Activated naive CD4-positive, alpha-beta T cell treated with anti-CD3 and anti-CD28 coated beads for 36 hours (primary cell): ENCODE measurements at regions not wholly inside any gene's neighbourhood (a gene's known extent, or its start where the extent isn't known, plus 50 kb on each side); places are given as distances from the start of the nearest gene placed in this dataset.

ENCODE experiments used
- CTCF ChIA-PET: fragments of 350-600 bp; sonication (Branson Sonifier 250); formaldehyde crosslinking; loops from one replicate; lab custom pipeline; 2021; ENCODE audit warnings: antibody characterized with exemption; lab: Charles Lee
- DNase-seq: peaks from one replicate; pipeline ENCODE4 v3.0.0-alpha.2; 2020
- H3K27ac Mint-ChIP-seq: one replicate; pipeline ENCODE4 v1.8.0; 2021; ENCODE audit warnings: mild to moderate bottlenecking, mixed read lengths
- H3K27me3 Mint-ChIP-seq: one replicate; pipeline ENCODE4 v1.8.0; 2021; ENCODE audit warnings: low read depth, mixed read lengths
- H3K36me3 Mint-ChIP-seq: one replicate; pipeline ENCODE4 v1.8.0; 2021; ENCODE audit warnings: low read depth, mixed read lengths
- H3K4me1 Mint-ChIP-seq: one replicate; pipeline ENCODE4 v1.8.0; 2021; ENCODE audit warnings: low read depth, mixed read lengths
- H3K4me3 Mint-ChIP-seq: one replicate; pipeline ENCODE4 v1.8.0; 2021; ENCODE audit warnings: mild to moderate bottlenecking, moderate library complexity, mixed read lengths
- H3K9me3 Mint-ChIP-seq: one replicate; pipeline ENCODE4 v1.8.0; 2021; ENCODE audit warnings: mixed read lengths
- intact Hi-C: fragments of 100-400 bp; cut with micrococcal nuclease; formaldehyde crosslinking; loops from one replicate; pipeline ENCODE4 v1.15.1; 2023

GRCh38 chr5:74546796-74547195 lies 93.7 kb downstream of the ENC1 start:
- H3K27ac Mint-ChIP-seq, result no peak overlapping the region
- H3K9me3 Mint-ChIP-seq, result no peaks in the 10 kb centered on the region
- H3K4me1 Mint-ChIP-seq, result peaks cover 5% of the 10 kb centered on the region
- peaks cover 9% of the 10 kb centered on the region for H3K27me3 Mint-ChIP-seq
- H3K36me3 Mint-ChIP-seq, result no peaks in the 10 kb centered on the region
- CTCF ChIA-PET, result no interaction called here
- intact Hi-C loops, result no loop called here
- H3K4me3 Mint-ChIP-seq, result no peak overlapping the region
- DNase-seq, result no peak

GRCh38 chr5:74544811-74545210 lies 95.7 kb downstream of the ENC1 start:
- no peak for DNase-seq
- H3K27me3 Mint-ChIP-seq, result peaks cover 9% of the 10 kb centered on the region
- CTCF ChIA-PET, result no interaction called here
- no peaks in the 10 kb centered on the region for H3K9me3 Mint-ChIP-seq
- intact Hi-C loops, result no loop called here
- H3K27ac Mint-ChIP-seq, result no peak overlapping the region
- H3K36me3 Mint-ChIP-seq, result no peaks in the 10 kb centered on the region
- no peak overlapping the region for H3K4me3 Mint-ChIP-seq
- H3K4me1 Mint-ChIP-seq, result no peaks in the 10 kb centered on the region

GRCh38 chr5:74543162-74543995 lies 97.1 kb downstream of the ENC1 start:
- Mint-ChIP-seq H3K36me3 (no peaks in the 10 kb centered on the region), H3K4me3 (no peak overlapping the region), H3K27ac (no peak overlapping the region), H3K27me3 (peaks cover 13% of the 10 kb centered on the region), H3K4me1 (no peaks in the 10 kb centered on the region), H3K9me3 (no peaks in the 10 kb centered on the region)
- CTCF ChIA-PET, result no interaction called here
- intact Hi-C loops, result no loop called here
- DNase-seq, result no peak

GRCh38 chr5:74542482-74542881 lies 98.0 kb downstream of the ENC1 start:
- Mint-ChIP-seq H3K4me1 (no peaks in the 10 kb centered on the region), H3K4me3 (no peak overlapping the region), H3K9me3 (no peaks in the 10 kb centered on the region), H3K27ac (no peak overlapping the region), H3K36me3 (no peaks in the 10 kb centered on the region), H3K27me3 (peaks cover 18% of the 10 kb centered on the region)
- DNase-seq, result no peak
- CTCF ChIA-PET, result no interaction called here
- intact Hi-C loops, result no loop called here

GRCh38 chr5:74541381-74541781 lies 99.1 kb downstream of the ENC1 start:
- Mint-ChIP-seq H3K4me1 (no peaks in the 10 kb centered on the region), H3K9me3 (no peaks in the 10 kb centered on the region), H3K27ac (no peak overlapping the region), H3K27me3 (peaks cover 18% of the 10 kb centered on the region), H3K4me3 (no peak overlapping the region), H3K36me3 (no peaks in the 10 kb centered on the region)
- no peak for DNase-seq
- intact Hi-C loops, result no loop called here
- CTCF ChIA-PET, result interaction anchor here (0.9 kb wide), 1 partner anchor 26 kb away, joined by 5 read pairs; no protein-coding TSS in a partner anchor

- Mint-ChIP-seq H3K4me1 (no peaks in the 10 kb centered on the region), H3K27me3 (peaks cover 18% of the 10 kb centered on the region), H3K4me3 (no peak overlapping the region), H3K36me3 (no peaks in the 10 kb centered on the region), H3K9me3 (no peaks in the 10 kb centered on the region), H3K27ac (no peak overlapping the region)
- DNase-seq, result no peak
- intact Hi-C loops, result no loop called here
- CTCF ChIA-PET, result interaction anchor here (0.6 to 0.9 kb wide), 3 partner anchors 8 to 70 kb away, joined by 3 to 5 read pairs (median 3); no protein-coding TSS in a partner anchor
Observed at GRCh38 chr5:74540622-74541021, 99.9 kb downstream of the ENC1 start.

GRCh38 chr5:74539986-74540385 lies 100.5 kb downstream of the ENC1 start:
- Mint-ChIP-seq H3K9me3 (no peaks in the 10 kb centered on the region), H3K4me3 (no peak overlapping the region), H3K4me1 (no peaks in the 10 kb centered on the region), H3K27ac (no peak overlapping the region), H3K27me3 (peaks cover 18% of the 10 kb centered on the region), H3K36me3 (no peaks in the 10 kb centered on the region)
- DNase-seq, result no peak
- intact Hi-C loops, result no loop called here
- CTCF ChIA-PET, result interaction anchor here (0.6 kb wide), 1 partner anchor 70 kb away, joined by 3 read pairs; no protein-coding TSS in a partner anchor

- Mint-ChIP-seq H3K4me3 (no peak overlapping the region), H3K4me1 (no peaks in the 10 kb centered on the region), H3K36me3 (no peaks in the 10 kb centered on the region), H3K27me3 (peaks cover 12% of the 10 kb centered on the region), H3K27ac (no peak overlapping the region), H3K9me3 (peaks cover 11% of the 10 kb centered on the region)
- CTCF ChIA-PET, result no interaction called here
- DNase-seq, result no peak
- intact Hi-C loops, result no loop called here
Observed at GRCh38 chr5:74538206-74538661, 102.3 kb downstream of the ENC1 start.

- Mint-ChIP-seq H3K36me3 (no peaks in the 10 kb centered on the region), H3K27me3 (peaks cover 8% of the 10 kb centered on the region), H3K4me3 (no peak overlapping the region), H3K27ac (no peak overlapping the region), H3K4me1 (no peaks in the 10 kb centered on the region), H3K9me3 (peaks cover 15% of the 10 kb centered on the region)
- intact Hi-C loops, result no loop called here
- DNase-seq, result no peak
- CTCF ChIA-PET, result no interaction called here
Observed at GRCh38 chr5:74536658-74537057, 103.9 kb downstream of the ENC1 start.

- no peak for DNase-seq
- no peak overlapping the region for H3K4me3 Mint-ChIP-seq
- H3K27ac Mint-ChIP-seq, result no peak overlapping the region
- H3K4me1 Mint-ChIP-seq, result no peaks in the 10 kb centered on the region
- H3K27me3 Mint-ChIP-seq, result peaks cover 10% of the 10 kb centered on the region
- H3K36me3 Mint-ChIP-seq, result no peaks in the 10 kb centered on the region
- peaks cover 15% of the 10 kb centered on the region for H3K9me3 Mint-ChIP-seq
- CTCF ChIA-PET, result no interaction called here
- intact Hi-C loops, result no loop called here
Observed at GRCh38 chr5:74535926-74536325, 104.6 kb downstream of the ENC1 start.

GRCh38 chr5:74534397-74535129 lies 106.0 kb downstream of the ENC1 start:
- Mint-ChIP-seq H3K36me3 (no peaks in the 10 kb centered on the region), H3K4me1 (no peaks in the 10 kb centered on the region), H3K27me3 (peaks cover 9% of the 10 kb centered on the region), H3K4me3 (no peak overlapping the region), H3K9me3 (peaks cover 15% of the 10 kb centered on the region), H3K27ac (no peak overlapping the region)
- intact Hi-C loops, result no loop called here
- no peak for DNase-seq
- CTCF ChIA-PET, result no interaction called here

- intact Hi-C loops, result no loop called here
- Mint-ChIP-seq H3K9me3 (peaks cover 15% of the 10 kb centered on the region), H3K4me1 (no peaks in the 10 kb centered on the region), H3K27ac (no peak overlapping the region), H3K4me3 (no peak overlapping the region), H3K36me3 (no peaks in the 10 kb centered on the region), H3K27me3 (peaks cover 2% of the 10 kb centered on the region)
- CTCF ChIA-PET, result no interaction called here
- DNase-seq, result no peak
Observed at GRCh38 chr5:74530326-74531050, 110.0 kb downstream of the ENC1 start.
